ENCODE measurements at regions not wholly inside any gene's neighbourhood (a gene's known extent, or its start where the extent isn't known, plus 50 kb on each side); places are given as distances from the start of the nearest gene placed in this dataset.

- TF ChIP-seq CTCF (conservative IDR thresholded peaks at IDR 0.05), result no peak
- TF ChIP-seq EZH2 (IDR thresholded peaks at IDR 0.05; ENCODE audit: low read depth), result no peak
These were observed 77.0 kb upstream of the CERS6 start for GRCh38 chr2:168378960-168379669.
